Fibroblast of lung (primary cell): ENCODE measurements at regions not wholly inside any gene's neighbourhood (a gene's known extent, or its start where the extent isn't known, plus 50 kb on each side); places are given as distances from the start of the nearest gene placed in this dataset.

Source experiments
- EZH2 ChIP-seq: IDR thresholded peaks from 2 replicates; pipeline ENCODE4 v1.5.1; 2012; ENCODE audit warnings: low read length, control low read depth, mild to moderate bottlenecking; ENCODE audit errors: missing control alignments
- TF ChIP-seq, protein P1 (sequence below), 2 donors: IDR thresholded peaks in 1 of 2; conservative IDR thresholded peaks in 1 of 2; 1 replicate in 1 of 2; 2 replicates in 1 of 2; pipeline ENCODE4 v1.5.1; 2011 to 2012; ENCODE audit warnings: low read length in 2 of 2, control low read depth in 1 of 2, inconsistent platforms in 1 of 2, low read depth in 1 of 2, mild to moderate bottlenecking in 1 of 2

GRCh38 chr11:10937385-10937771 lies 79.5 kb upstream of the ZBED5 start:
- TF ChIP-seq, protein P1, sequence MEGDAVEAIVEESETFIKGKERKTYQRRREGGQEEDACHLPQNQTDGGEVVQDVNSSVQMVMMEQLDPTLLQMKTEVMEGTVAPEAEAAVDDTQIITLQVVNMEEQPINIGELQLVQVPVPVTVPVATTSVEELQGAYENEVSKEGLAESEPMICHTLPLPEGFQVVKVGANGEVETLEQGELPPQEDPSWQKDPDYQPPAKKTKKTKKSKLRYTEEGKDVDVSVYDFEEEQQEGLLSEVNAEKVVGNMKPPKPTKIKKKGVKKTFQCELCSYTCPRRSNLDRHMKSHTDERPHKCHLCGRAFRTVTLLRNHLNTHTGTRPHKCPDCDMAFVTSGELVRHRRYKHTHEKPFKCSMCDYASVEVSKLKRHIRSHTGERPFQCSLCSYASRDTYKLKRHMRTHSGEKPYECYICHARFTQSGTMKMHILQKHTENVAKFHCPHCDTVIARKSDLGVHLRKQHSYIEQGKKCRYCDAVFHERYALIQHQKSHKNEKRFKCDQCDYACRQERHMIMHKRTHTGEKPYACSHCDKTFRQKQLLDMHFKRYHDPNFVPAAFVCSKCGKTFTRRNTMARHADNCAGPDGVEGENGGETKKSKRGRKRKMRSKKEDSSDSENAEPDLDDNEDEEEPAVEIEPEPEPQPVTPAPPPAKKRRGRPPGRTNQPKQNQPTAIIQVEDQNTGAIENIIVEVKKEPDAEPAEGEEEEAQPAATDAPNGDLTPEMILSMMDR (conservative IDR thresholded peaks at IDR 0.05 in 1 of 2, IDR thresholded peaks at IDR 0.05 in 1 of 2; ENCODE audit: low read depth in 1 of 2, low read length in 2 of 2), result no peak
- TF ChIP-seq EZH2, result no peak
